ENCODE measurements at regions not wholly inside any gene's neighbourhood (a gene's known extent, or its start where the extent isn't known, plus 50 kb on each side); places are given as distances from the start of the nearest gene placed in this dataset.

- H3K27me3 ChIP-seq: no peaks in the 10 kb centered on the region
- no peaks in the 10 kb centered on the region for H3K4me1 ChIP-seq (replicated peaks in 1 of 2)
- no peak overlapping the region for H3K27ac ChIP-seq
- no peaks in the 10 kb centered on the region for H3K36me3 ChIP-seq (replicated peaks in 1 of 2)
- TF ChIP-seq CTCF (IDR thresholded peaks at IDR 0.05) (no peak), POLR2A (IDR thresholded peaks at IDR 0.05) (no peak)
- H3K4me3 ChIP-seq: no peak overlapping the region
- DNase-seq: no peak
- 34 to 64% (median 58%) methylated on average over 2 of the region's 2 CpGs for WGBS, 4 donors
- intact Hi-C loops (cut with DNase I): loop anchor here in 1 of 2 donors (10.0 kb wide), 1 partner anchor 831 kb away; no protein-coding TSS in a partner anchor
- H3K9me3 ChIP-seq (replicated peaks in 1 of 3): no peaks in the 10 kb centered on the region
These were observed 804.4 kb downstream of the SATB2 start for GRCh38 chr2:198653311-198653710.

- WGBS, 4 donors: 46 to 60% (median 58%) methylated on average over 1 of the region's 1 CpG
- H3K27ac ChIP-seq: no peak overlapping the region
- TF ChIP-seq POLR2A (IDR thresholded peaks at IDR 0.05) (no peak), CTCF (IDR thresholded peaks at IDR 0.05) (no peak)
- H3K4me3 ChIP-seq: no peak overlapping the region
- H3K36me3 ChIP-seq (replicated peaks in 1 of 2): no peaks in the 10 kb centered on the region
- H3K4me1 ChIP-seq (replicated peaks in 1 of 2): no peaks in the 10 kb centered on the region
- no peaks in the 10 kb centered on the region for H3K9me3 ChIP-seq (replicated peaks in 1 of 3)
- no peak for DNase-seq
- H3K27me3 ChIP-seq: no peaks in the 10 kb centered on the region
- intact Hi-C loops (cut with DNase I): loop anchor here in 1 of 2 donors (10.0 kb wide), 1 partner anchor 832 kb away; no protein-coding TSS in a partner anchor
These were observed 805.3 kb downstream of the SATB2 start for GRCh38 chr2:198652461-198652860.

GRCh38 chr2:198645816-198646215 is 811.9 kb downstream of the SATB2 start:
- intact Hi-C loops (cut with DNase I): no loop called here
- H3K4me1 ChIP-seq (replicated peaks in 1 of 2): no peaks in the 10 kb centered on the region
- WGBS, 4 donors: 89 to 91% (median 91%) methylated on average over 4 of the region's 4 CpGs
- H3K27me3 ChIP-seq: no peaks in the 10 kb centered on the region
- H3K9me3 ChIP-seq (replicated peaks in 1 of 3): no peaks in the 10 kb centered on the region
- no peaks in the 10 kb centered on the region for H3K36me3 ChIP-seq (replicated peaks in 1 of 2)
- no peak overlapping the region for H3K4me3 ChIP-seq
- no peak for TF ChIP-seq CTCF (IDR thresholded peaks at IDR 0.05)
- TF ChIP-seq POLR2A (IDR thresholded peaks at IDR 0.05): no peak
- H3K27ac ChIP-seq: no peak overlapping the region
- no peak for DNase-seq

- Histone ChIP-seq H3K36me3 (replicated peaks in 1 of 2) (no peaks in the 10 kb centered on the region), H3K4me3 (no peak overlapping the region), H3K9me3 (replicated peaks in 1 of 3) (no peaks in the 10 kb centered on the region), H3K27me3 (no peaks in the 10 kb centered on the region), H3K4me1 (replicated peaks in 1 of 2) (no peaks in the 10 kb centered on the region), H3K27ac (no peak overlapping the region)
- 55 to 73% (median 60%) methylated on average over 3 of the region's 3 CpGs for WGBS, 4 donors
- no peak for TF ChIP-seq POLR2A (IDR thresholded peaks at IDR 0.05)
- TF ChIP-seq CTCF (IDR thresholded peaks at IDR 0.05): no peak
- DNase-seq: no peak
- intact Hi-C loops (cut with DNase I): no loop called here
These were observed 816.6 kb downstream of the SATB2 start for GRCh38 chr2:198641161-198641560.
